ENCODE measurements at regions not wholly inside any gene's neighbourhood (a gene's known extent, or its start where the extent isn't known, plus 50 kb on each side); places are given as distances from the start of the nearest gene placed in this dataset.

DNA sequence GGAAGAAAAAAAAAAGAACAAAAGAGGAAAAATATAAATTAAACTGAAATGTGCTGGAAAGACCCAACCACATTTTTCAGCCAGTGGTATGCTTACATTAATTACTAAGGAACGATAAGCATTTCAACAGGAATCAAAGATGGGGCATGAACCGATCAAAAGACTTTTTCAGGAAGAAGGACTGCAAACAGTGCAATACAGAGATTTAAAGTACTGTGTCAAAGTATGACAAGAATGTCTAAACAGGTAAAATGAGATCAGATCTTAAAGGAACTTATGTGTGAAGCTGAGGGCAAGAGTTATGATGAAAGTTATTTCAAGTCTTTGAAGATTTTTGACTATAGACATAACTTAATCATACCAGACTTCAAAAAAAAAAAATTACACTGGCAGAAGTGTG is 1761.8 kb downstream of the SLITRK5 start:
- TF ChIP-seq, protein P1, sequence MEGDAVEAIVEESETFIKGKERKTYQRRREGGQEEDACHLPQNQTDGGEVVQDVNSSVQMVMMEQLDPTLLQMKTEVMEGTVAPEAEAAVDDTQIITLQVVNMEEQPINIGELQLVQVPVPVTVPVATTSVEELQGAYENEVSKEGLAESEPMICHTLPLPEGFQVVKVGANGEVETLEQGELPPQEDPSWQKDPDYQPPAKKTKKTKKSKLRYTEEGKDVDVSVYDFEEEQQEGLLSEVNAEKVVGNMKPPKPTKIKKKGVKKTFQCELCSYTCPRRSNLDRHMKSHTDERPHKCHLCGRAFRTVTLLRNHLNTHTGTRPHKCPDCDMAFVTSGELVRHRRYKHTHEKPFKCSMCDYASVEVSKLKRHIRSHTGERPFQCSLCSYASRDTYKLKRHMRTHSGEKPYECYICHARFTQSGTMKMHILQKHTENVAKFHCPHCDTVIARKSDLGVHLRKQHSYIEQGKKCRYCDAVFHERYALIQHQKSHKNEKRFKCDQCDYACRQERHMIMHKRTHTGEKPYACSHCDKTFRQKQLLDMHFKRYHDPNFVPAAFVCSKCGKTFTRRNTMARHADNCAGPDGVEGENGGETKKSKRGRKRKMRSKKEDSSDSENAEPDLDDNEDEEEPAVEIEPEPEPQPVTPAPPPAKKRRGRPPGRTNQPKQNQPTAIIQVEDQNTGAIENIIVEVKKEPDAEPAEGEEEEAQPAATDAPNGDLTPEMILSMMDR (IDR thresholded peaks at IDR 0.05): no peak
- TF ChIP-seq EP300 (IDR thresholded peaks at IDR 0.05; ENCODE audit: low read depth) (no peak), POLR2A (IDR thresholded peaks at IDR 0.05) (no peak), POLR2AphosphoS5 (IDR thresholded peaks at IDR 0.05) (no peak)
